CD4-positive, alpha-beta T cell treated with Interleukin-6 for 4 hours (primary cell): ENCODE measurements at regions not wholly inside any gene's neighbourhood (a gene's known extent, or its start where the extent isn't known, plus 50 kb on each side); places are given as distances from the start of the nearest gene placed in this dataset.
A peak's percentile ranks its signal among the peaks of the same experiment; 100 is the strongest.

ENCODE experiments used
- DNase-seq: peaks from one replicate; pipeline ENCODE4 v3.0.0-alpha.2; 2020; ENCODE audit warnings: mixed read lengths

- DNase-seq = no peak
Measured at GRCh38 chr6:26149240-26149639, 62.0 kb downstream of the HFE start.

GRCh38 chr6:26152226-26153101 lies 65.2 kb downstream of the HFE start:
- DNase-seq = no peak

GRCh38 chr6:26155061-26155930 lies 68.1 kb downstream of the HFE start:
- peak; percentile 17 for DNase-seq

- DNase-seq = peak; percentile 86
Measured at GRCh38 chr6:26156105-26156849, 69.0 kb downstream of the HFE start.

- DNase-seq = peak; percentile 66
Measured at GRCh38 chr6:26156850-26157250, 69.6 kb downstream of the HFE start.

GRCh38 chr6:26157251-26158075 lies 70.2 kb downstream of the HFE start:
- DNase-seq = no peak

- DNase-seq = peak; percentile 83
Measured at GRCh38 chr6:26158076-26158580, 70.9 kb downstream of the HFE start.

GRCh38 chr6:26158581-26159356 lies 71.5 kb downstream of the HFE start:
- peak; percentile 75 for DNase-seq

GRCh38 chr6:26159357-26160273 lies 72.4 kb downstream of the HFE start:
- no peak for DNase-seq

GRCh38 chr6:26161322-26161721 lies 74.1 kb downstream of the HFE start:
- no peak for DNase-seq

GRCh38 chr6:26162399-26162798 lies 75.2 kb downstream of the HFE start:
- DNase-seq = no peak

GRCh38 chr6:26163427-26164119 lies 76.3 kb downstream of the HFE start:
- no peak for DNase-seq

- DNase-seq = no peak
Measured at GRCh38 chr6:26164120-26164505, 76.9 kb downstream of the HFE start.

- DNase-seq = no peak
Measured at GRCh38 chr6:26165261-26165790, 78.1 kb downstream of the HFE start.

GRCh38 chr6:26170181-26170580 lies 83.0 kb downstream of the HFE start:
- no peak for DNase-seq

GRCh38 chr6:26170951-26171841 lies 84.0 kb downstream of the HFE start:
- no peak for DNase-seq

- peak; percentile 46 for DNase-seq
Measured at GRCh38 chr6:26172608-26172968, 85.4 kb downstream of the HFE start.

GRCh38 chr6:26173836-26174145 lies 86.6 kb downstream of the HFE start:
- DNase-seq = no peak
